Effector memory CD4-positive, alpha-beta T cell (primary cell): ENCODE measurements at regions not wholly inside any gene's neighbourhood (a gene's known extent, or its start where the extent isn't known, plus 50 kb on each side); places are given as distances from the start of the nearest gene placed in this dataset.

Experiments used
- DNase-seq, 3 donors: peaks; one replicate each; pipeline ENCODE4 v3.0.0-alpha.2; 2020
- H3K27ac ChIP-seq: 2 replicates; pipeline ENCODE4 v1.7.0; 2013; ENCODE audit warnings: mild to moderate bottlenecking, low read length, moderate library complexity; ENCODE audit not compliant: insufficient read depth, poor library complexity, severe bottlenecking
- H3K27me3 ChIP-seq: replicated peaks from 2 replicates; pipeline ENCODE4 v1.7.0; 2013; ENCODE audit warnings: mild to moderate bottlenecking, low read length; ENCODE audit not compliant: insufficient read depth, control insufficient read depth, poor library complexity, severe bottlenecking
- H3K36me3 ChIP-seq: 2 replicates; pipeline ENCODE4 v1.7.0; 2013; ENCODE audit warnings: mild to moderate bottlenecking, low read length, moderate library complexity; ENCODE audit not compliant: control insufficient read depth, insufficient read depth
- H3K4me1 ChIP-seq: 2 replicates; pipeline ENCODE4 v1.7.0; 2013; ENCODE audit warnings: low read length, mild to moderate bottlenecking; ENCODE audit not compliant: control insufficient read depth, insufficient read depth, poor library complexity, severe bottlenecking
- H3K4me3 ChIP-seq: 2 replicates; pipeline ENCODE4 v1.7.0; 2013; ENCODE audit warnings: low read length, low read depth, mild to moderate bottlenecking; ENCODE audit not compliant: insufficient read depth, poor library complexity, severe bottlenecking
- H3K9me3 ChIP-seq: 2 replicates; pipeline ENCODE4 v1.7.0; 2013; ENCODE audit warnings: mild to moderate bottlenecking, low read length, moderate library complexity; ENCODE audit not compliant: control insufficient read depth

DNA sequence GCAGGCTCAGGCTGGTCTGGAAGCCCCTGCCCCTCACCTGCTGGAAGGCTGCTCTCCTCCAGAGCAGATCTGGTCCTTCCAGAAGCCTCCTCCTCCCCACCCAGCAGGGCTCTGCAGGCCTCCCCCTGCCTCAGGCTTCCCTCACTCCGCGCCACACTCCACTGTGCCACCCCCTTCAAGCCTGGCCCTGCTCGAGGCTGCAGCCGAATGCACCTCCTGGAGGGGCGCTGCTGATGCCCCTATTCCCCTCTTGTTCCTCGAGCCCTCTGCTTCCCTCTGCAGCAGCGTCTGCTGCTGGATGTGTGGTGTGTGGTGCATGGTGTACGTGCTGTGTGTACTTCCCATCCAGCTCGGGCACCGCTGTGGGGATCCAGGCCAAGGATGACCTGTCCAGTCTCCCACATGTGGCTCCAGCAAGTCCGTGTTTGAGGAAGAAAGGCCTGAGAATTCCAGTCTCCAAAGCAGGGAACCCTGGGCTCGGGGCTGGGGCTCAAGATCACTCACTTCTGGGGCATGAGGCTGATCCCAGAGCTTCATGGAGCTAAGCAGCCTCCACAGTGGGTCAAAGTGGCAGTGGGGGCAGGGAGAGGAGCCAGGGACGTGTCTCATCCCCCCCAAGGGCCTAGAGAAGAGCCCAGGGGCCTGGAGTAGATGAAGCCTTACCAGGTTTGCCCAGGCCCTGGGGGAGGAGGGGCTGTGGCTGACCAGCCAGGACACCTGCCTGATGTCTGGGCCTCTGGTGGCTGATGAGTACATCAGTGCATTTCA, 136.0 kb upstream of the C14orf180 start:
- Histone ChIP-seq H3K36me3 (no peaks in the 10 kb centered on the region), H3K4me3 (no peak overlapping the region), H3K27me3 (no peaks in the 10 kb centered on the region), H3K4me1 (no peaks in the 10 kb centered on the region), H3K27ac (no peak overlapping the region), H3K9me3 (no peaks in the 10 kb centered on the region)
- DNase-seq: no peak

DNA sequence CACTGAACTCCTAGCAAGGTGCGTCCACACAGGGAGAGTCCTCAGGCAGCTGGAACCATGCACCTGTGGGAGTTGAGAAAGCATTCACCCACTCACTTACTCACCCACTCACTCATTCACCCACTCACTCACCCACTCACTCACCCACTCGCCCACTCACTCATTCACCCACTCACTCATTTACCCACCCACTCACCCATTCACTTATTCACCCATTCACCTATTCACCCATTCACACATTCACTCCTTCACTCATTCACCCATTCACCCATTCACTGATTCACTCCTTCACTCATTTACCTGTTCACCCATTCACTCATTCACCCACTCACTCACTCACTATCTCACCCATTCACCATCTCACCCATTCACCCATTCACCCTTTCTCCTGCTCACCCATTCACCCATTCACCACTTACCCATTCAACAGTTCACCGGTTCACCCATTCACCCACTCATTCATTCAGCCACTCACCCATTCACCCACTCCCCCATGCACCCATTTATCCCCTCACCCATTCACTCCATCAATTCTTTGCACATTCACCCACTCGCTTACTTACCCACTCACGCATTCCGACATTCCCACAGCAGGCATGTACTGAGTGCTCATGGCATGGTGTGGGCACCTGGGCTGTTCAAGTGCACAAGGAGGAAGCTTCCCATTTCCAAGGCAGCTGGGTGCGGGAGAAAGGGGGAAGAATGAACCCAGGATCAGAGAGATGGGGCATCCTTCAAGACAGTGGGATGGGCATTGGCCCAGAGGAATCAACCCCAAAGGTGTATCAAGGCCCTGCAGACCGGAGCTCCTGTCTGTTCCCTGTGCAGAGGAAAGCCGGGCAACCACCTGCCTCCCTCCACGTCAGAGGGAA, 135.2 kb upstream of the C14orf180 start:
- no peaks in the 10 kb centered on the region for H3K4me1 ChIP-seq
- H3K36me3 ChIP-seq: no peaks in the 10 kb centered on the region
- DNase-seq: no peak
- H3K4me3 ChIP-seq: no peak overlapping the region
- no peaks in the 10 kb centered on the region for H3K9me3 ChIP-seq
- H3K27me3 ChIP-seq: peaks cover 4% of the 10 kb centered on the region
- no peak overlapping the region for H3K27ac ChIP-seq

GRCh38 chr14:104445086-104445485, 134.5 kb upstream of the C14orf180 start:
- Histone ChIP-seq H3K9me3 (no peaks in the 10 kb centered on the region), H3K4me3 (no peak overlapping the region), H3K4me1 (no peaks in the 10 kb centered on the region), H3K27me3 (peaks cover 4% of the 10 kb centered on the region), H3K36me3 (no peaks in the 10 kb centered on the region), H3K27ac (no peak overlapping the region)
- DNase-seq: no peak

DNA sequence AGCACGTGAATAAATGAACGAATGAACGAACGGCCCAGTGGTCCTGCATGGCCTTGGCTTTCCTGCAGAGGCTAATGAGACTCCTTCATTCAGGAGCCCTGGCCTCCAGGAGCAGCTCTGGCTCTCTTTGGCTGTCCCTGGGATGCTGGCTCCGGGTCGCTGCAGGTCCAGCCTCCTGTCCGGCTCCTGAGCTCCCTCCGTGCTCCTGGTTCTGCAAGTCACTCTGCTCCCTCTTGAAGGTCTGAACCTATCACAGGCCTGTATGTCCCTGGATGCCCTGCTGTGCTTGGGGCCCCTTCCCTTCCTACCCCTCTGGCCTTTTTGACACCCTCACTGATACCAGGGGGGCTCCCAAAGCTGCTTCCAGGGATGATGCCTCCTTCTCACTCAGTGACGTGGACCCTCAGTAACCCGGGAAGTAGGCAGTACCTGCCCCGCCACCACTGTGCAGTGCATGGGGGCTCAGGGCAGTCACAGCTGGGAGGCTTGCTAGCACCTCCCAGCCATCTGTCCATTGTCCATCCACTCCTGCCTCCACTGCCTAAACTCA, 133.7 kb upstream of the C14orf180 start:
- no peaks in the 10 kb centered on the region for H3K9me3 ChIP-seq
- no peaks in the 10 kb centered on the region for H3K36me3 ChIP-seq
- no peak overlapping the region for H3K27ac ChIP-seq
- no peak overlapping the region for H3K4me3 ChIP-seq
- DNase-seq: no peak
- H3K27me3 ChIP-seq: peaks cover 4% of the 10 kb centered on the region
- H3K4me1 ChIP-seq: no peaks in the 10 kb centered on the region

DNA sequence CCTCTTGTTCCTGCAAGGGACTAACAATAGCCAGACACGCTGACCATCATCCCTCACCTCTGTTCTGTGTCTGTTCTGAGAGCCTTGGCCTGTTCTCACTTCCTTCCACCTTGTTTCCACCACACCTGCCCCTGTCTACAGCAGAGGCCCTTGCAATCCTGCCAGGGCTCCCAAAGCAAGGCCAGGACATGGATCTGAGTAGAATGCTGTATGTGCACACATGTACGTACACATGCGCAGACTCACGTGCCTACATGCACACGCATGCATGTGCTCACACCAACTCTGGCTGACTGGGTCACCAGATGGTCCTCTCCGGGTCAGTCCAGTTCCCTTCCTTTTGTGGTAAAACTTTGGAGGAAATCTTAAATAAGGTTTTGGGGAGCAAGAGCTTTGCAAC, 133.0 kb upstream of the C14orf180 start:
- no peaks in the 10 kb centered on the region for H3K4me1 ChIP-seq
- no peak overlapping the region for H3K4me3 ChIP-seq
- H3K36me3 ChIP-seq: no peaks in the 10 kb centered on the region
- no peaks in the 10 kb centered on the region for H3K9me3 ChIP-seq
- peaks cover 6% of the 10 kb centered on the region for H3K27me3 ChIP-seq
- DNase-seq: no peak
- no peak overlapping the region for H3K27ac ChIP-seq

DNA sequence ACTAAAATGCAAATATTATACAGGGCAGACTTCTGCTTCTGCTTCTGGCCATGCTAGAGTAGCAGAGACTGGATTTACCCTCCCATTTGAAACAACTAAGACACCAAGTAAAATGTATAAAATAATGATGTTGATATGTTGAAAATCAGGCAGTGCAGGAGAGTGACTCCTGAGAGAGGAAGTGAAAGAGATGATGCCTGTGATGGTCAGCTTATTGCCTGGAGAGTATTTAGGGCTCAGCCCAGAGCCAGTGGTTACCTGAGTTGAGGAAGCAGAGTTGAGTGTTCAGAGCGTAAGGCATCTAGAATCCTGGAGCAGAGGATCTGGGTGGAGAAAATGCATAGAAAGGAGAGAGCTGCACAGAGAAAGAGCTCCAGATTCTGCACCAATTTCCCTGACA, 131.8 kb upstream of the C14orf180 start:
- Histone ChIP-seq H3K4me3 (no peak overlapping the region), H3K4me1 (no peaks in the 10 kb centered on the region)
- DNase-seq: no peak

DNA sequence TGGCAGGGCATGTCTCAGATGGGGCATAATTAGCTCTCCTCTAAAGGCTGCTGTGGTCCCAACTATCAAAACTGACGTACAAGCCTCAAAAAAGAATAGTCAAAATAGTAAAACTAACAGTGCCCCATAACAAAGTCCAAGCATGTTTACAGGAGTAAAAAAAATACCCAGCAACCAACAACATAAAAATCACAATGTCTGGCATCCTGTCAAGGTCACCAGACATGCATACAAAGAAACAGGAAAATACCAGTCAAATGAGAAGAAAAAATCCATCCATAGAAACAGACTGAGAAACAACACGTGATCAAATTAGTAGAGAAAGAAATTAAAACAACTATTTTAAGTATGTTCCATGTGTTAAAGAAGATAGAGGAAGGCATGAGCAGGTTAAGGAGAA, 131.2 kb upstream of the C14orf180 start:
- H3K36me3 ChIP-seq: no peaks in the 10 kb centered on the region
- H3K27ac ChIP-seq: no peak overlapping the region
- DNase-seq: no peak
- H3K9me3 ChIP-seq: no peaks in the 10 kb centered on the region
- no peaks in the 10 kb centered on the region for H3K4me1 ChIP-seq
- H3K27me3 ChIP-seq: peaks cover 6% of the 10 kb centered on the region
- H3K4me3 ChIP-seq: no peak overlapping the region

More for the DNA sequence above, 131.8 kb upstream of the C14orf180 start:
- H3K9me3 ChIP-seq: no peaks in the 10 kb centered on the region
- H3K36me3 ChIP-seq: no peaks in the 10 kb centered on the region
- H3K27me3 ChIP-seq: peaks cover 6% of the 10 kb centered on the region
- no peak overlapping the region for H3K27ac ChIP-seq

- no peaks in the 10 kb centered on the region for H3K4me1 ChIP-seq
- no peak overlapping the region for H3K27ac ChIP-seq
- no peak overlapping the region for H3K4me3 ChIP-seq
- H3K9me3 ChIP-seq: no peaks in the 10 kb centered on the region
- H3K27me3 ChIP-seq: peaks cover 6% of the 10 kb centered on the region
- H3K36me3 ChIP-seq: no peaks in the 10 kb centered on the region
- DNase-seq: no peak
These were observed 130.8 kb upstream of the C14orf180 start for GRCh38 chr14:104448721-104449120.

- H3K27ac ChIP-seq: no peak overlapping the region
- no peak for DNase-seq
- peaks cover 6% of the 10 kb centered on the region for H3K27me3 ChIP-seq
- no peaks in the 10 kb centered on the region for H3K36me3 ChIP-seq
- H3K9me3 ChIP-seq: no peaks in the 10 kb centered on the region
- no peak overlapping the region for H3K4me3 ChIP-seq
- H3K4me1 ChIP-seq: no peaks in the 10 kb centered on the region
These were observed 128.7 kb upstream of the C14orf180 start for GRCh38 chr14:104450811-104451401.
